Right lobe of liver (tissue), 6 donors: ENCODE measurements at regions not wholly inside any gene's neighbourhood (a gene's known extent, or its start where the extent isn't known, plus 50 kb on each side); places are given as distances from the start of the nearest gene placed in this dataset.

Experiments used
- ATAC-seq, 4 donors: fragments of 200-7000 bp; cut with Tn5 transposase; one replicate each; pipeline ENCODE4 v1.9.1; 2020; ENCODE audit warnings: mild to moderate bottlenecking in 4 of 4, moderate library complexity in 4 of 4
- DNase-seq, 3 donors: peaks; one replicate each; pipeline ENCODE4 v3.0.0-alpha.2; 2020
- H3K27ac ChIP-seq, 3 donors: fragments of 200-600 bp; one replicate each; pipeline ENCODE4 v1.8.0; 2022
- H3K27me3 ChIP-seq, 2 donors: fragments of 200-600 bp; one replicate each; pipeline ENCODE4 v1.8.0; 2022
- H3K36me3 ChIP-seq, 4 donors: fragments of 200-600 bp; sonication (generic) in 1 of 4; one replicate each; pipeline versions ENCODE4 v1.5.1 to v1.8.0; 2017 to 2022; ENCODE audit warnings: control low read depth in 1 of 4
- H3K4me1 ChIP-seq, 4 donors: fragments of 200-600 bp; sonication (generic) in 1 of 4; one replicate each; pipeline versions ENCODE4 v1.5.1 to v1.8.0; 2017 to 2022; ENCODE audit warnings: control low read depth in 1 of 4
- H3K4me3 ChIP-seq, 3 donors: fragments of 200-600 bp; one replicate each; pipeline ENCODE4 v1.8.0; 2022
- H3K9me3 ChIP-seq, 4 donors: fragments of 200-600 bp; sonication (generic) in 1 of 4; one replicate each; pipeline versions ENCODE4 v1.5.1 to v1.8.0; 2017 to 2022; ENCODE audit warnings: control low read depth in 1 of 4
- CTCF ChIP-seq, 4 donors: fragments of 200-600 bp in 3 of 4; fragments of 450-650 bp in 1 of 4; IDR thresholded peaks; one replicate each; pipeline versions ENCODE4 v1.5.1 to v1.8.0; 2016 to 2022; ENCODE audit warnings: antibody characterized with exemption in 4 of 4, mild to moderate bottlenecking in 2 of 4
- POLR2A ChIP-seq: fragments of 450-650 bp; IDR thresholded peaks from one replicate; pipeline ENCODE4 v1.6.1; 2017; ENCODE audit warnings: antibody characterized with exemption, mild to moderate bottlenecking
- WGBS: methylation state at CpG from one replicate; pipeline ENCODE4 v1.1.6; 2018; ENCODE audit warnings: low coverage, low lambda C conversion rate; ENCODE audit not compliant: insufficient coverage; ENCODE audit errors: missing lambda C conversion rate; 5-methylcytosine and 5-hydroxymethylcytosine counted together
- intact Hi-C, 2 donors: fragments of 100-400 bp; cut with DNase I; formaldehyde crosslinking; loops; one replicate each; pipeline versions ENCODE4 v1.11.2 to v1.14.1; 2022
- donor health status: DM: no; HTN: yes; CAD: no.
- donor health status: DM: no; HTN: no; CAD: no.
- donor health status: DM: no; HTN: no; CAD: no.
- donor health status: DM: no; HTN: yes; CAD: no.
- donor health status: DM: no; HTN: yes; CAD: no.

GRCh38 chr4:189117426-189117825 lies 823.2 kb upstream of the FRG1 start:
- no peaks in the 10 kb centered on the region for H3K36me3 ChIP-seq
- no peaks in the 10 kb centered on the region for H3K9me3 ChIP-seq
- no peak overlapping the region for H3K4me3 ChIP-seq
- TF ChIP-seq CTCF (IDR thresholded peaks at IDR 0.05) (no peak), POLR2A (no peak)
- WGBS = 73% methylated on average over 1 of the region's 1 CpG
- no peaks in the 10 kb centered on the region for H3K27me3 ChIP-seq
- no peak for DNase-seq
- intact Hi-C loops = no loop called here
- no peak overlapping the region for H3K27ac ChIP-seq
- no peaks in the 10 kb centered on the region for H3K4me1 ChIP-seq
- ATAC-seq = no peak

- TF ChIP-seq CTCF (IDR thresholded peaks at IDR 0.05) (no peak), POLR2A (no peak)
- H3K27me3 ChIP-seq = no peaks in the 10 kb centered on the region
- intact Hi-C loops = no loop called here
- no peaks in the 10 kb centered on the region for H3K4me1 ChIP-seq
- 47% methylated on average over 4 of the region's 4 CpGs for WGBS
- H3K9me3 ChIP-seq = no peaks in the 10 kb centered on the region
- H3K4me3 ChIP-seq = no peak overlapping the region
- ATAC-seq (peak in 1 of 4 donors; percentile 26), DNase-seq (no peak)
- no peaks in the 10 kb centered on the region for H3K36me3 ChIP-seq
- H3K27ac ChIP-seq = no peak overlapping the region
Observed at GRCh38 chr4:189121336-189121735, 819.3 kb upstream of the FRG1 start.

- ATAC-seq (peak; percentile 46 to 60 (median 54)), DNase-seq (no peak)
- TF ChIP-seq POLR2A = no peak
- TF ChIP-seq CTCF (IDR thresholded peaks at IDR 0.05) = peak; percentile 13 to 64 (median 48)
- H3K4me1 ChIP-seq = no peaks in the 10 kb centered on the region
- no peak overlapping the region for H3K27ac ChIP-seq
- no peaks in the 10 kb centered on the region for H3K27me3 ChIP-seq
- no peaks in the 10 kb centered on the region for H3K9me3 ChIP-seq
- no peaks in the 10 kb centered on the region for H3K36me3 ChIP-seq
- intact Hi-C loops = no loop called here
- H3K4me3 ChIP-seq = no peak overlapping the region
- 32% methylated on average over 10 of the region's 10 CpGs for WGBS
Observed at GRCh38 chr4:189124149-189124758, 816.4 kb upstream of the FRG1 start.

- intact Hi-C loops = no loop called here
- Histone ChIP-seq H3K27ac (no peak overlapping the region), H3K4me1 (no peaks in the 10 kb centered on the region), H3K27me3 (no peaks in the 10 kb centered on the region), H3K4me3 (no peak overlapping the region), H3K9me3 (no peaks in the 10 kb centered on the region), H3K36me3 (no peaks in the 10 kb centered on the region)
- ATAC-seq (no peak), DNase-seq (no peak)
- WGBS = 66% methylated on average over 4 of the region's 4 CpGs
- no peak for TF ChIP-seq CTCF (IDR thresholded peaks at IDR 0.05)
- no peak for TF ChIP-seq POLR2A
Observed at GRCh38 chr4:189124791-189125190, 815.9 kb upstream of the FRG1 start.

GRCh38 chr4:189126040-189126439 lies 814.6 kb upstream of the FRG1 start:
- Histone ChIP-seq H3K27me3 (no peaks in the 10 kb centered on the region), H3K4me3 (no peak overlapping the region), H3K4me1 (no peaks in the 10 kb centered on the region), H3K27ac (no peak overlapping the region), H3K9me3 (no peaks in the 10 kb centered on the region), H3K36me3 (no peaks in the 10 kb centered on the region)
- 35% methylated on average over 2 of the region's 2 CpGs for WGBS
- ATAC-seq (no peak), DNase-seq (no peak)
- intact Hi-C loops = no loop called here
- TF ChIP-seq CTCF (IDR thresholded peaks at IDR 0.05) = no peak
- TF ChIP-seq POLR2A = no peak
